ENCODE measurements at regions not wholly inside any gene's neighbourhood (a gene's known extent, or its start where the extent isn't known, plus 50 kb on each side); places are given as distances from the start of the nearest gene placed in this dataset.

GRCh38 chr20:39290575-39290974 lies 328.4 kb downstream of the DHX35 start:
- Histone ChIP-seq H3K27me3 (ENCODE audit: low read length) (no peaks in the 10 kb centered on the region), H2AFZ (ENCODE audit: low read length) (no peak overlapping the region), H4K20me1 (ENCODE audit: low read length) (no peaks in the 10 kb centered on the region), H3K9ac (ENCODE audit: low read length) (no peak overlapping the region), H3K79me2 (ENCODE audit: low read length) (no peaks in the 10 kb centered on the region), H3K4me3 (ENCODE audit: low read length) (no peak overlapping the region), H3F3A (ENCODE audit: low read length, unreplicated experiment) (no peaks in the 10 kb centered on the region), H3K36me3 (ENCODE audit: low read depth, low read length) (no peaks in the 10 kb centered on the region), H3K4me2 (ENCODE audit: low read length) (no peak overlapping the region), H3K27ac (ENCODE audit: low read length) (no peak overlapping the region), H3K9me3 (ENCODE audit: low read length) (no peaks in the 10 kb centered on the region), H3K9me2 (replicated peaks; ENCODE audit: low read length) (no peaks in the 10 kb centered on the region), H3K4me1 (ENCODE audit: insufficient read depth, low read length) (no peaks in the 10 kb centered on the region)
- no peak for DNase-seq
- POLR2A ChIA-PET (ENCODE audit: unreplicated experiment), result no interaction called here
- BruUV-seq (replicated peaks), result no TSS peak
- TF ChIP-seq, protein P1, sequence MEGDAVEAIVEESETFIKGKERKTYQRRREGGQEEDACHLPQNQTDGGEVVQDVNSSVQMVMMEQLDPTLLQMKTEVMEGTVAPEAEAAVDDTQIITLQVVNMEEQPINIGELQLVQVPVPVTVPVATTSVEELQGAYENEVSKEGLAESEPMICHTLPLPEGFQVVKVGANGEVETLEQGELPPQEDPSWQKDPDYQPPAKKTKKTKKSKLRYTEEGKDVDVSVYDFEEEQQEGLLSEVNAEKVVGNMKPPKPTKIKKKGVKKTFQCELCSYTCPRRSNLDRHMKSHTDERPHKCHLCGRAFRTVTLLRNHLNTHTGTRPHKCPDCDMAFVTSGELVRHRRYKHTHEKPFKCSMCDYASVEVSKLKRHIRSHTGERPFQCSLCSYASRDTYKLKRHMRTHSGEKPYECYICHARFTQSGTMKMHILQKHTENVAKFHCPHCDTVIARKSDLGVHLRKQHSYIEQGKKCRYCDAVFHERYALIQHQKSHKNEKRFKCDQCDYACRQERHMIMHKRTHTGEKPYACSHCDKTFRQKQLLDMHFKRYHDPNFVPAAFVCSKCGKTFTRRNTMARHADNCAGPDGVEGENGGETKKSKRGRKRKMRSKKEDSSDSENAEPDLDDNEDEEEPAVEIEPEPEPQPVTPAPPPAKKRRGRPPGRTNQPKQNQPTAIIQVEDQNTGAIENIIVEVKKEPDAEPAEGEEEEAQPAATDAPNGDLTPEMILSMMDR (conservative IDR thresholded peaks at IDR 0.05; ENCODE audit: low read depth, low read length), result no peak
- TF ChIP-seq EZH2 (IDR thresholded peaks at IDR 0.05; ENCODE audit: low read length, unreplicated experiment), result no peak
- no peak for TF ChIP-seq EZH2phosphoT487 (IDR thresholded peaks at IDR 0.05; ENCODE audit: borderline replicate concordance, low read length)
- intact Hi-C loops (cut with micrococcal nuclease), result no loop called here
- no peak for ATAC-seq
- CTCF ChIA-PET, result no interaction called here

DNA sequence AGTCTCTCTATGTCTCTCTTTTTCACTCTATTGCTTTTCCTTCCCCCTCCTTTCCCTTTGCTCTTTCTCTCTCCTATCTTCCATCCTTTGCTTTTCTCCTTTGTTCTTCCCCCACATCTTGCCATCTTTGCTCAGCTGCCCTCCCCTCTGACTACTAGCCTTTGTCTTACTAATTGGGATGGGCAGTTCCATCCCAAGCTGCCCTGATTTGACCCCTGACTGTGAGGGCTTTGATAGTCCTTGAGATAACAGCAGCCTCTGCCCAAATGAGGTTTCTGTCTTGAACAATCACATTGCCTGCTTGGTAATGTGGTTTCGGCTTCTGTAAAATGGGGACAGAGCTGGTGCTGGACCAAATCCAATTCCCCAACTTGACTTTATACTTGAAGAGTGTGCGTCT lies 327.7 kb downstream of the DHX35 start:
- H4K20me1 ChIP-seq (ENCODE audit: low read length), result no peaks in the 10 kb centered on the region
- no peak overlapping the region for H3K9ac ChIP-seq (ENCODE audit: low read length)
- no peaks in the 10 kb centered on the region for H3F3A ChIP-seq (ENCODE audit: low read length, unreplicated experiment)
- POLR2A ChIA-PET (ENCODE audit: unreplicated experiment), result no interaction called here
- H3K79me2 ChIP-seq (ENCODE audit: low read length), result no peaks in the 10 kb centered on the region
- no peak for TF ChIP-seq EZH2 (IDR thresholded peaks at IDR 0.05; ENCODE audit: low read length, unreplicated experiment)
- TF ChIP-seq EZH2phosphoT487 (IDR thresholded peaks at IDR 0.05; ENCODE audit: borderline replicate concordance, low read length), result no peak
- TF ChIP-seq, protein P1 (conservative IDR thresholded peaks at IDR 0.05; ENCODE audit: low read depth, low read length), result no peak
- ATAC-seq (no peak), DNase-seq (no peak)
- no peaks in the 10 kb centered on the region for H3K4me1 ChIP-seq (ENCODE audit: insufficient read depth, low read length)
- no TSS peak for BruUV-seq (replicated peaks)
- no peak overlapping the region for H3K27ac ChIP-seq (ENCODE audit: low read length)
- H3K9me2 ChIP-seq (replicated peaks; ENCODE audit: low read length), result no peaks in the 10 kb centered on the region
- H3K36me3 ChIP-seq (ENCODE audit: low read depth, low read length), result no peaks in the 10 kb centered on the region
- no peak overlapping the region for H3K4me2 ChIP-seq (ENCODE audit: low read length)
- no peak overlapping the region for H3K4me3 ChIP-seq (ENCODE audit: low read length)
- H3K27me3 ChIP-seq (ENCODE audit: low read length), result no peaks in the 10 kb centered on the region
- no peak overlapping the region for H2AFZ ChIP-seq (ENCODE audit: low read length)
- intact Hi-C loops (cut with micrococcal nuclease), result no loop called here
- no peaks in the 10 kb centered on the region for H3K9me3 ChIP-seq (ENCODE audit: low read length)
- CTCF ChIA-PET, result no interaction called here

- Histone ChIP-seq H3K36me3 (ENCODE audit: low read depth, low read length) (no peaks in the 10 kb centered on the region), H3K9me2 (replicated peaks; ENCODE audit: low read length) (no peaks in the 10 kb centered on the region), H4K20me1 (ENCODE audit: low read length) (no peaks in the 10 kb centered on the region), H3K4me3 (ENCODE audit: low read length) (no peak overlapping the region), H3K4me1 (ENCODE audit: insufficient read depth, low read length) (no peaks in the 10 kb centered on the region), H2AFZ (ENCODE audit: low read length) (no peak overlapping the region), H3K9ac (ENCODE audit: low read length) (no peak overlapping the region), H3K79me2 (ENCODE audit: low read length) (no peaks in the 10 kb centered on the region), H3K27me3 (ENCODE audit: low read length) (no peaks in the 10 kb centered on the region), H3K4me2 (ENCODE audit: low read length) (no peak overlapping the region), H3K27ac (ENCODE audit: low read length) (no peak overlapping the region), H3K9me3 (ENCODE audit: low read length) (no peaks in the 10 kb centered on the region), H3F3A (ENCODE audit: low read length, unreplicated experiment) (no peaks in the 10 kb centered on the region)
- intact Hi-C loops (cut with micrococcal nuclease), result no loop called here
- POLR2A ChIA-PET (ENCODE audit: unreplicated experiment), result no interaction called here
- TF ChIP-seq, protein P1 (conservative IDR thresholded peaks at IDR 0.05; ENCODE audit: low read depth, low read length), result 0 out of 2 replicates have a peak, but pooled peaks have one; percentile 13
- TF ChIP-seq EZH2phosphoT487 (IDR thresholded peaks at IDR 0.05; ENCODE audit: borderline replicate concordance, low read length), result no peak
- DNase-seq, result no peak
- no TSS peak for BruUV-seq (replicated peaks)
- CTCF ChIA-PET, result no interaction called here
- ATAC-seq, result no peak
These were observed 327.2 kb downstream of the DHX35 start for GRCh38 chr20:39289316-39289715.
